ENCODE measurements at regions not wholly inside any gene's neighbourhood (a gene's known extent, or its start where the extent isn't known, plus 50 kb on each side); places are given as distances from the start of the nearest gene placed in this dataset.

- no peak for TF ChIP-seq CTCF (IDR thresholded peaks at IDR 0.05; ENCODE audit: extremely low read depth, missing control alignments)
- DNase-seq (ENCODE audit: low spot score), result no peak
Observed at GRCh38 chr5:60362158-60362557, 337.8 kb downstream of the DEPDC1B start.

GRCh38 chr5:60360355-60360754, 339.6 kb downstream of the DEPDC1B start:
- TF ChIP-seq CTCF (IDR thresholded peaks at IDR 0.05; ENCODE audit: extremely low read depth, missing control alignments), result no peak
- DNase-seq (ENCODE audit: low spot score), result no peak

GRCh38 chr5:60357302-60357701, 342.7 kb downstream of the DEPDC1B start:
- DNase-seq (ENCODE audit: low spot score), result no peak
- no peak for TF ChIP-seq CTCF (IDR thresholded peaks at IDR 0.05; ENCODE audit: extremely low read depth, missing control alignments)

GRCh38 chr5:60356745-60357144, 343.2 kb downstream of the DEPDC1B start:
- no peak for DNase-seq (ENCODE audit: low spot score)
- TF ChIP-seq CTCF (IDR thresholded peaks at IDR 0.05; ENCODE audit: extremely low read depth, missing control alignments), result no peak

- TF ChIP-seq CTCF (IDR thresholded peaks at IDR 0.05; ENCODE audit: extremely low read depth, missing control alignments), result no peak
Observed at GRCh38 chr5:60355181-60355580, 344.8 kb downstream of the DEPDC1B start.

GRCh38 chr5:60354311-60354710, 345.7 kb downstream of the DEPDC1B start:
- no peak for TF ChIP-seq CTCF (IDR thresholded peaks at IDR 0.05; ENCODE audit: extremely low read depth, missing control alignments)
- no peak for DNase-seq (ENCODE audit: low spot score)

More at GRCh38 chr5:60355181-60355580, 344.8 kb downstream of the DEPDC1B start:
- DNase-seq (ENCODE audit: low spot score), result no peak

GRCh38 chr5:60352992-60353599, 346.9 kb downstream of the DEPDC1B start:
- no peak for TF ChIP-seq CTCF (IDR thresholded peaks at IDR 0.05; ENCODE audit: extremely low read depth, missing control alignments)

More at GRCh38 chr5:60352992-60353599, 346.9 kb downstream of the DEPDC1B start:
- no peak for DNase-seq (ENCODE audit: low spot score)

Data from GM20000 (cell line).